B cell (primary cell): ENCODE measurements at regions not wholly inside any gene's neighbourhood (a gene's known extent, or its start where the extent isn't known, plus 50 kb on each side); places are given as distances from the start of the nearest gene placed in this dataset.
"Not testable (repeated sequence)": the region's sequence is repeated elsewhere in the genome, so short reads cannot be mapped to it uniquely, and the experiment has no call there.

Experiments used
- EZH2 ChIP-seq: IDR thresholded peaks from 2 replicates; pipeline ENCODE4 v1.6.1; 2012; ENCODE audit warnings: borderline replicate concordance, low read depth, mild to moderate bottlenecking, moderate library complexity, low read length; ENCODE audit not compliant: insufficient read depth, poor library complexity, severe bottlenecking
- TF ChIP-seq, protein P1 (sequence below): fragments of 200-600 bp; IDR thresholded peaks from one replicate; pipeline ENCODE4 v1.8.0; 2022; ENCODE audit warnings: antibody characterized with exemption, mild to moderate bottlenecking

DNA sequence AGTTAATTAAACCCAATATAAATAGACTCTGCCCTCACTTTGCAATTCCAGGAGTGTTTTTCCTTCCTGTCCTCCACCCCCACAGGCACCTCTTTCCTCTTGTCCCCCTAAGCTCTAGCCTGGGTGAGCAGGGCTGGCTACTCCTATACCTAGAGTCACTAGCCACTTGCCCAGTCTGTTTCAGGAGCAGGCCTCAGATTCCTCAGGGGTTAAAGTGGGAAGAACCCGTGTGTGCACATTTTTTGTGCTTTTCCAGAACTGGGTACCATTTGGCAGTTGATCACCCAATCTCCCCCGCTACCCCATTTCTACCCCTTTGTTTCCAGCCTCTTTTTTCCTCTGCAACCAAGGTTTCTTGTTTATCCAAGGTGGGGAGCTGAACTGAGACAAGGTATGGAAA is 153.4 kb downstream of the OR4F15 start:
- TF ChIP-seq, protein P1, sequence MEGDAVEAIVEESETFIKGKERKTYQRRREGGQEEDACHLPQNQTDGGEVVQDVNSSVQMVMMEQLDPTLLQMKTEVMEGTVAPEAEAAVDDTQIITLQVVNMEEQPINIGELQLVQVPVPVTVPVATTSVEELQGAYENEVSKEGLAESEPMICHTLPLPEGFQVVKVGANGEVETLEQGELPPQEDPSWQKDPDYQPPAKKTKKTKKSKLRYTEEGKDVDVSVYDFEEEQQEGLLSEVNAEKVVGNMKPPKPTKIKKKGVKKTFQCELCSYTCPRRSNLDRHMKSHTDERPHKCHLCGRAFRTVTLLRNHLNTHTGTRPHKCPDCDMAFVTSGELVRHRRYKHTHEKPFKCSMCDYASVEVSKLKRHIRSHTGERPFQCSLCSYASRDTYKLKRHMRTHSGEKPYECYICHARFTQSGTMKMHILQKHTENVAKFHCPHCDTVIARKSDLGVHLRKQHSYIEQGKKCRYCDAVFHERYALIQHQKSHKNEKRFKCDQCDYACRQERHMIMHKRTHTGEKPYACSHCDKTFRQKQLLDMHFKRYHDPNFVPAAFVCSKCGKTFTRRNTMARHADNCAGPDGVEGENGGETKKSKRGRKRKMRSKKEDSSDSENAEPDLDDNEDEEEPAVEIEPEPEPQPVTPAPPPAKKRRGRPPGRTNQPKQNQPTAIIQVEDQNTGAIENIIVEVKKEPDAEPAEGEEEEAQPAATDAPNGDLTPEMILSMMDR = not testable (repeated sequence)
- TF ChIP-seq EZH2 = not testable (repeated sequence)
